ENCODE measurements at regions not wholly inside any gene's neighbourhood (a gene's known extent, or its start where the extent isn't known, plus 50 kb on each side); places are given as distances from the start of the nearest gene placed in this dataset.

- TF ChIP-seq EZH2phosphoT487 (IDR thresholded peaks at IDR 0.05; ENCODE audit: borderline replicate concordance, low read depth): no peak
- 29% methylated on average over 3 of the region's 3 CpGs for WGBS (ENCODE audit: low lambda C conversion rate)
These were observed 177.4 kb upstream of the OBI1 start for GRCh38 chr13:78836238-78836784.

GRCh38 chr13:78832461-78832860 lies 173.5 kb upstream of the OBI1 start:
- no peaks in the 10 kb centered on the region for H3K27me3 ChIP-seq (ENCODE audit: insufficient read depth)
- H3K36me3 ChIP-seq (replicated peaks in 1 of 2; ENCODE audit: control insufficient read depth in 1 of 2, insufficient read depth in 2 of 2, low read length in 1 of 2): no peaks in the 10 kb centered on the region
- ChIA-PET CTCF (no interaction called here), POLR2A (no interaction called here)
- no peaks in the 10 kb centered on the region for H3K9me2 ChIP-seq
- H3K4me2 ChIP-seq: no peak overlapping the region
- no peak for DNase-seq
- no peaks in the 10 kb centered on the region for H3K9me3 ChIP-seq
- no peak overlapping the region for H3K9ac ChIP-seq
- no peak for TF ChIP-seq MXI1 (IDR thresholded peaks at IDR 0.05; ENCODE audit: low read depth, low read length)
- no peak for TF ChIP-seq RFX5 (IDR thresholded peaks at IDR 0.05; ENCODE audit: low read length)
- no peak for TF ChIP-seq TAF1 (IDR thresholded peaks at IDR 0.05; ENCODE audit: borderline replicate concordance, low read depth, low read length)
- no peak for TF ChIP-seq POLR2AphosphoS5 (IDR thresholded peaks at IDR 0.05; ENCODE audit: low read depth, low read length)
- TF ChIP-seq JUND (IDR thresholded peaks at IDR 0.05): no peak
- no peak for TF ChIP-seq FOXM1 (IDR thresholded peaks at IDR 0.05; ENCODE audit: low read depth)
- TF ChIP-seq YY1 (IDR thresholded peaks at IDR 0.05; ENCODE audit: low read depth): no peak
- TF ChIP-seq RCOR1 (IDR thresholded peaks at IDR 0.05; ENCODE audit: low read length): no peak
- no peak for TF ChIP-seq RXRA (IDR thresholded peaks at IDR 0.05; ENCODE audit: borderline replicate concordance, low read depth)
- TF ChIP-seq FOSL2 (IDR thresholded peaks at IDR 0.05; ENCODE audit: borderline replicate concordance, low read depth): no peak
- WGBS (ENCODE audit: low lambda C conversion rate): 19% methylated on average over 2 of the region's 3 CpGs
- peaks cover 0 to 2% of the 10 kb centered on the region in 2 experiments; a peak in 2 of 4 replicates for H3K4me1 ChIP-seq (ENCODE audit: control insufficient read depth in 1 of 2, insufficient read depth in 2 of 2, low read depth in 1 of 2, low read length in 1 of 2)
- no peak overlapping the region for H3K4me3 ChIP-seq (ENCODE audit: low read depth in 2 of 2, low read length in 1 of 2)
- no peak overlapping the region for H2AFZ ChIP-seq (ENCODE audit: low read depth)
- H3K79me2 ChIP-seq (ENCODE audit: insufficient read depth): no peaks in the 10 kb centered on the region
- no peaks in the 10 kb centered on the region for H4K20me1 ChIP-seq (ENCODE audit: insufficient read depth)
- H3F3A ChIP-seq (replicated peaks; ENCODE audit: insufficient read depth): no peaks in the 10 kb centered on the region
- no peak overlapping the region for H3K27ac ChIP-seq (ENCODE audit: low read depth in 2 of 2, low read length in 1 of 2)

More at GRCh38 chr13:78836238-78836784, 177.4 kb upstream of the OBI1 start:
- no peaks in the 10 kb centered on the region for H3F3A ChIP-seq (replicated peaks; ENCODE audit: insufficient read depth)
- DNase-seq: no peak
- H3K27ac ChIP-seq (ENCODE audit: low read depth in 2 of 2, low read length in 1 of 2): no peak overlapping the region
- no peaks in the 10 kb centered on the region for H3K36me3 ChIP-seq (replicated peaks in 1 of 2; ENCODE audit: control insufficient read depth in 1 of 2, insufficient read depth in 2 of 2, low read length in 1 of 2)
- H4K20me1 ChIP-seq (ENCODE audit: insufficient read depth): no peaks in the 10 kb centered on the region
- H3K9ac ChIP-seq: no peak overlapping the region
- H2AFZ ChIP-seq (ENCODE audit: low read depth): no peak overlapping the region
- no peak overlapping the region for H3K4me2 ChIP-seq
- H3K9me3 ChIP-seq: no peaks in the 10 kb centered on the region
- H3K27me3 ChIP-seq (ENCODE audit: insufficient read depth): no peaks in the 10 kb centered on the region
- ChIA-PET POLR2A (no interaction called here), CTCF (interaction anchor here (0.9 to 1.1 kb wide), 3 partner anchors 7 to 143 kb away, joined by 3 read pairs; no protein-coding TSS in a partner anchor)
- no peaks in the 10 kb centered on the region for H3K79me2 ChIP-seq (ENCODE audit: insufficient read depth)
- H3K9me2 ChIP-seq: no peaks in the 10 kb centered on the region
- no peak overlapping the region for H3K4me3 ChIP-seq (ENCODE audit: low read depth in 2 of 2, low read length in 1 of 2)
- H3K4me1 ChIP-seq (ENCODE audit: control insufficient read depth in 1 of 2, insufficient read depth in 2 of 2, low read depth in 1 of 2, low read length in 1 of 2): peaks cover 0 to 2% of the 10 kb centered on the region in 2 experiments; a peak in 2 of 4 replicates

GRCh38 chr13:78830508-78830907 lies 171.6 kb upstream of the OBI1 start:
- ChIA-PET POLR2A (no interaction called here), CTCF (interaction anchor here (1.6 kb wide), 1 partner anchor 148 kb away, joined by 3 read pairs; no protein-coding TSS in a partner anchor)
- 19% methylated on average over 1 of the region's 1 CpG for WGBS (ENCODE audit: low lambda C conversion rate)

More at GRCh38 chr13:78830508-78830907, 171.6 kb upstream of the OBI1 start:
- Histone ChIP-seq H3K4me1 (ENCODE audit: control insufficient read depth in 1 of 2, insufficient read depth in 2 of 2, low read depth in 1 of 2, low read length in 1 of 2) (peaks cover 0 to 2% of the 10 kb centered on the region in 2 experiments; a peak in 2 of 4 replicates), H3K79me2 (ENCODE audit: insufficient read depth) (no peaks in the 10 kb centered on the region), H2AFZ (ENCODE audit: low read depth) (no peak overlapping the region), H3K36me3 (replicated peaks in 1 of 2; ENCODE audit: control insufficient read depth in 1 of 2, insufficient read depth in 2 of 2, low read length in 1 of 2) (no peaks in the 10 kb centered on the region), H3K9me3 (no peaks in the 10 kb centered on the region), H4K20me1 (ENCODE audit: insufficient read depth) (no peaks in the 10 kb centered on the region), H3K9me2 (no peaks in the 10 kb centered on the region), H3F3A (replicated peaks; ENCODE audit: insufficient read depth) (no peaks in the 10 kb centered on the region), H3K4me2 (no peak overlapping the region), H3K4me3 (ENCODE audit: low read depth in 2 of 2, low read length in 1 of 2) (no peak overlapping the region), H3K27me3 (ENCODE audit: insufficient read depth) (no peaks in the 10 kb centered on the region), H3K27ac (ENCODE audit: low read depth in 2 of 2, low read length in 1 of 2) (no peak overlapping the region), H3K9ac (no peak overlapping the region)
- no peak for TF ChIP-seq SIN3A (IDR thresholded peaks at IDR 0.05; ENCODE audit: borderline replicate concordance, low read depth, low read length)
- peak; percentile 74 for TF ChIP-seq REST (IDR thresholded peaks at IDR 0.05; ENCODE audit: low read depth, low read length)
- DNase-seq: no peak

All from SK-N-SH (cell line).